ENCODE measurements at regions not wholly inside any gene's neighbourhood (a gene's known extent, or its start where the extent isn't known, plus 50 kb on each side); places are given as distances from the start of the nearest gene placed in this dataset.

GRCh38 chr5:89904442-89904841, 505.1 kb downstream of the CETN3 start:
- Histone ChIP-seq H4K20me1 (ENCODE audit: insufficient read depth) (no peaks in the 10 kb centered on the region), H3K36me3 (ENCODE audit: insufficient read depth, low read length) (no peaks in the 10 kb centered on the region), H3K27ac (ENCODE audit: low read length) (no peak overlapping the region), H3K9me3 (ENCODE audit: low read length) (no peaks in the 10 kb centered on the region), H3K27me3 (ENCODE audit: insufficient read depth, low read depth, low read length) (no peaks in the 10 kb centered on the region), H2AFZ (ENCODE audit: low read depth, low read length) (no peak overlapping the region), H3K9me2 (ENCODE audit: insufficient read depth, low read length) (no peaks in the 10 kb centered on the region), H3K9ac (ENCODE audit: low read length) (no peak overlapping the region), H3F3A (ENCODE audit: insufficient read depth, low read length, poor library complexity, severe bottlenecking) (no peaks in the 10 kb centered on the region), H3K79me2 (replicated peaks; ENCODE audit: insufficient read depth, low read length) (no peaks in the 10 kb centered on the region), H3K4me3 (ENCODE audit: low read length) (no peak overlapping the region), H3K4me2 (ENCODE audit: low read length) (no peak overlapping the region)
- TF ChIP-seq EP300 (conservative IDR thresholded peaks at IDR 0.05; ENCODE audit: poor library complexity, severe bottlenecking) (no peak), CTCF (IDR thresholded peaks at IDR 0.05; ENCODE audit: poor library complexity, severe bottlenecking) (no peak), EZH2 (IDR thresholded peaks at IDR 0.05; ENCODE audit: borderline replicate concordance, insufficient read depth, low read length, poor library complexity, severe bottlenecking) (no peak), RAD21 (conservative IDR thresholded peaks at IDR 0.05) (no peak), POLR2AphosphoS5 (IDR thresholded peaks at IDR 0.05) (no peak), REST (IDR thresholded peaks at IDR 0.05; ENCODE audit: borderline replicate concordance) (no peak), TAF1 (IDR thresholded peaks at IDR 0.05; ENCODE audit: low read depth) (no peak), SMC3 (conservative IDR thresholded peaks at IDR 0.05; ENCODE audit: poor library complexity) (no peak), MXI1 (conservative IDR thresholded peaks at IDR 0.05; ENCODE audit: poor library complexity, severe bottlenecking) (no peak)

DNA sequence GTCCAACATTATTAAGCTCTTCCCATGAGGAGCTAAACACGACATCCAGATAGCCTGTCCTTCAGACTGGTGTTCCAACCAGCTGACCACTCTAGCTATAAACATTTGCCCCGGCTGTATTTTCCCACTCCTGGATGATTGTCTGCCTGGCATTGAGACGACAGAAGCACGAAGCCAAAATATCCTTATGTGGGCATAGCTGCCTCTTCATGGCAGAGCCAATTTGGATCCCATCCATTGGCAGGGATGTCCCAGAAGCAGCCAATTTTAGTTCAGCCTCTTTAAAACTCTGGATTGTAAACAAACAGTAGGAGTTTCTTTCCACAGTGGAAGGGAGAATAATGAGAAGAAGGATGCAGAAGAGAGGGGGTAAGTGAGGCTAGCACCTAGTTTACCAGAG, 507.6 kb downstream of the CETN3 start:
- Histone ChIP-seq H3K9me2 (ENCODE audit: insufficient read depth, low read length) (no peaks in the 10 kb centered on the region), H3K4me3 (ENCODE audit: low read length) (no peak overlapping the region), H3K4me2 (ENCODE audit: low read length) (no peak overlapping the region), H4K20me1 (ENCODE audit: insufficient read depth) (no peaks in the 10 kb centered on the region), H3K9ac (ENCODE audit: low read length) (no peak overlapping the region), H3K27ac (ENCODE audit: low read length) (no peak overlapping the region), H3F3A (ENCODE audit: insufficient read depth, low read length, poor library complexity, severe bottlenecking) (no peaks in the 10 kb centered on the region), H3K79me2 (replicated peaks; ENCODE audit: insufficient read depth, low read length) (no peaks in the 10 kb centered on the region), H2AFZ (ENCODE audit: low read depth, low read length) (no peak overlapping the region), H3K9me3 (ENCODE audit: low read length) (no peaks in the 10 kb centered on the region), H3K27me3 (ENCODE audit: insufficient read depth, low read depth, low read length) (no peaks in the 10 kb centered on the region), H3K36me3 (ENCODE audit: insufficient read depth, low read length) (no peaks in the 10 kb centered on the region)
- TF ChIP-seq SMC3 (conservative IDR thresholded peaks at IDR 0.05; ENCODE audit: poor library complexity) (no peak), EZH2 (IDR thresholded peaks at IDR 0.05; ENCODE audit: borderline replicate concordance, insufficient read depth, low read length, poor library complexity, severe bottlenecking) (no peak), CTCF (IDR thresholded peaks at IDR 0.05; ENCODE audit: poor library complexity, severe bottlenecking) (no peak), RAD21 (conservative IDR thresholded peaks at IDR 0.05) (no peak), MXI1 (conservative IDR thresholded peaks at IDR 0.05; ENCODE audit: poor library complexity, severe bottlenecking) (no peak), REST (IDR thresholded peaks at IDR 0.05; ENCODE audit: borderline replicate concordance) (no peak), TAF1 (IDR thresholded peaks at IDR 0.05; ENCODE audit: low read depth) (no peak)

Data from neural cell (in vitro differentiated cells).